CD4-positive, alpha-beta T cell treated with Interleukin-17A for 1 hour (primary cell): ENCODE measurements at regions not wholly inside any gene's neighbourhood (a gene's known extent, or its start where the extent isn't known, plus 50 kb on each side); places are given as distances from the start of the nearest gene placed in this dataset.
"Not testable (repeated sequence)": the region's sequence is repeated elsewhere in the genome, so short reads cannot be mapped to it uniquely, and the experiment has no call there.

Experiments used
- DNase-seq: peaks from one replicate; pipeline ENCODE4 v3.0.0-alpha.2; 2020

DNA sequence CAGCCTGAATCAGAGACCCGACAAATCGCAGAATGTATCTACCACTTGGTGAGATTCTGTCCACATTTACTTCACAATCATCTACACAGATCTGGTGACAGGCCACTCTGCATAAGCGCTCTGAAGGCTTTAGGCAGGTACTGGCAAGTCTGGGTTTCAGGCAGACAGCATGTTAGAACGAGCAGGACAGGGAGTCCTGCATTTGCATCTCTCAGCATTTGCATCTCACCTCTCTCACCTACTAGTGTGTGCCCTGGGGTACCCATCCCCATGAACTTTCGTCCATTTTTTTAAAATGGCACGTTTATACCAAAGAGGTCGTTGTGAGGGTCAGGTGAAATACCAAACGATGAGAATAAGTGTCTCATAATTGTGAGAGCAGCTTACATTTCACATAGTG, 108.2 kb downstream of the SPATA31A1 start:
- not testable (repeated sequence) for DNase-seq

DNA sequence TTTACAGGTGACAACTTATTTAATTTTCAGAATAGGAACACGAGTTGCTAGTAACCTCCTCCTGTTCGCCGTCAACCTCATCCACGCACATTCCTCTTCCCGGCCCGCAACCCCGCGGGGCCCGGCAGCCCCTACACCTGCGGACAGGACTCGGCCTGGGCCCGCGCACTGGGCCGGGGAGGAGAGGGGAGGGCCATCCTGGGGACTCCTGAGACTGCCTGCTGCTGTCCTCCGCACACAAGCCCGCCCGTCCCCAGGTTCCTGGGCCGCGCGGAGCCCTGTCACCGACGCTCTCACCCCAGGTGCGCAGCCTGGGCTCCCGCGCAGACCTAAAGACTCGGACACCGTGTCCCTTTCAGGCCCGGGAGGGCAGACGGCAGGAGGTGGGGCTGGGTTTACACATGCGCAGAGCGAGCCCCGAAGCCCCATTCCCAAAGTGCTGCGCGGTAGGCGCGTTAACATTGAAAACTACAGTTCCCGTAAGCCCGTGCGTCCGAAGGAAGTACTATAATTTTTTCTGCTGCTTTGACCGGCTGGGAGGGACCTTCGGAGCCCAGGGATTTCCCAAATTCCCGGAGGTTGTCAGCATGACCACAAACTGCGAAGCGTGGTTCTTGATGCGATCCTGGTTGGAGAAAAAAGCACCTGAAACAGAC, 108.8 kb downstream of the SPATA31A1 start:
- peak; percentile 86 for DNase-seq

DNA sequence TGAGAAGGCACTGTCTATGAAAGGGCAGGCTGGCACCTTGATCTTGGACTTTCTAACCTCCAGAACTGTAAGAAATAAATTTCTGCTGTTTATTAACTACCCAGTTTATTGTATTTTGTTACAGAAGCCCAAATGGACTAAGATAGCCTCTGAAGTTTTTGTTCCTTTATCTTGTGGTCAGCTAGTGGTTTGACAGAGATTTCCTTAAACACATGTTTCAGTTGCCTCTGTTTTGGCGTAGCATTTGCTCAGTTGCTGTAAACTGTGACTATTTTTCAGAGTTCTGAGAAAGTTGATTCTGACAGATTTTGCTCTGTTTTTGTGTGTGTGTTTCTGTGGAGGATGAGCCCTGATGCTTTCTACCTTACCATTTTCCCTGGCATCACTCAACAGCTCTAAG, 119.0 kb downstream of the SPATA31A1 start:
- DNase-seq, result not testable (repeated sequence)

DNA sequence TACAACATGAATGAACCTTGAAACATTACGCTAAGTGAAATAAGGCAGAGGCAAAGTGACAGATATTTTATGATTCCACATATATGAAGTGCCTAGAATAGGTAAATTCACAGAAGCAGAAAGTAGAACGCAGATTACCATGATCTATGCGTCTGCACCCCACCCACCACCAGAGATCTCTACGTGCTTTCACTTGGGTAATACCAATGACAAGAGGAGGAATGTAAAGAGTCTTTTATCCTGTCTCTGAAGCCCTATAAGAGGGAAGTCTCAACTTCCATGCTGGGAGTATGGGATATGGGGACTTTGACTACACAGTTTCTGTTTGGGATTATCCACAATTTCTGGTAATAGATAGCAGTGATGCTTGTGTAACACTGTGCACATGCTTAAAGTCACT, 127.6 kb downstream of the SPATA31A1 start:
- not testable (repeated sequence) for DNase-seq

DNA sequence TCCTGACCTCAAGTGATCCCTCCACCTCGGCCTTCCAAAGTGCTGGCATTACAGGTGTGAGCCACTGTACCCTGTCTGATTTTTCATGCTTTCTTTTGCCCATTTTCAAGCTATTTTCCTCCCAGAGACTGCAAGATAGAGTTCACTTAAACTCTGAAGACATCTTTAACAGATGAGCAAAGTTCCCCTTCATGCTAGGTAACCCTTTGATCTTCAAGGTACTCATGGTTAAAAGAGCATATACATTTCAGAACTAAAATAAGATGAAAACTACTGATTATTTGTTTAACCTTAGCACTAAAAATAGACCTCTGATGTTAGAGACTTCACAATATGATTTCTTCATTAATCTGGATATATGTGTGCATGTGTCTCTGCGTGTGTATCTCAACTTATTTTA, 128.4 kb downstream of the SPATA31A1 start:
- not testable (repeated sequence) for DNase-seq

DNA sequence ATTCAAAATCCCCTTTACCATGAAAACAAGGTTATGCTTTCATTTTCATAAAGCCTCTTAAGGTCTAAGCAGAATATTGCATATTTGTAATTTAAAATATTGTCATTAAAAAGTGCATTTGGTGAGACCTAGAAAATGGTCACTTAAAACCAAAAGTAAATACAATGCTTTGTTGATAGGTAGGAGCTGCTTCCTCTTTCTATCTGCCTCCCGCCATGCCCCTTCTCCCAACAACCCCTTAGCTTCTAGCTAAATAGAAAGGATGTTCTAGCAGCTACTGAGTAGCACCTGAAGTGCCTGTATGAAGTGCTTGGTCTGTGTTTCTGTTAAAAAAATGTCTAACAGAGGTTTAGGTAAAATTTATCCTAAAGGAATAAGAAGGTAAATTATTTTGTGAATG, 128.8 kb downstream of the SPATA31A1 start:
- not testable (repeated sequence) for DNase-seq

DNA sequence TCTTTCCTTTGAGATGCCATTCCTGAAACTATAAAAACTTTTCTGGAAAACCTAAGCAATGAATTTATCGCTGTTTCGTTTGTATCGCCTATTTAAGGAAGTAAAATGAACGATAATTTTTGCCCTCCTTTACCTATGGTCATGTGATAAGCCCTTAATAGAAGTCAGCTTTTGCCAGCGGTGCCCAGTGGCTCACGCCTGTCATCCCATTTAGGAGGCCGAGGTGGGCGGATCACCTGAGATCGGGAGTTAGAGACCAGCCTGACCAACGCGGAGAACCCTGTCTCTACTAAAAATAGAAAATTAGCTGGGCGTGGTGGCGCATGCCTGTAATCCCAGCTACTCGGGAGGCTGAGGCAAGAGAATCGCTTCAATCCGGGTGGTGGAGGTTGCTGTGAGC, 132.0 kb downstream of the SPATA31A1 start:
- DNase-seq, result not testable (repeated sequence)

DNA sequence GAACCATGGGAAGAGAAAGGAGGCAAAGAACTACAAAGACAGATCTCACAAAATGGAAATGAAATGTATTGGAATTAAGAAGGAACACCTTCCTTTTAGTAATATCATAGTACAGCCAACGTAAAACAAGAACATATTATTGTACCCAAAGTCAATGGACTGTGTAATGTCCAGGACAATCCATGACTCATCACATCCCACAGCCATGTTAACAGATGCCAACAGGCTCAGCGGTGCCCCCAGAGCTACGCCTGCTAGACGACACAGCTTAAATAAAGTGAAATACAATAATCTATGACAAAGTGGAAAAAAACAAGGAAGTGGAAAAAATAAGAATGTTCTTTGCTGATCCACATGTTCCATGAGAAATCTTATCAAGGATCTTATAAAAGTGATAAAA, 140.8 kb downstream of the SPATA31A1 start:
- DNase-seq, result not testable (repeated sequence)

DNA sequence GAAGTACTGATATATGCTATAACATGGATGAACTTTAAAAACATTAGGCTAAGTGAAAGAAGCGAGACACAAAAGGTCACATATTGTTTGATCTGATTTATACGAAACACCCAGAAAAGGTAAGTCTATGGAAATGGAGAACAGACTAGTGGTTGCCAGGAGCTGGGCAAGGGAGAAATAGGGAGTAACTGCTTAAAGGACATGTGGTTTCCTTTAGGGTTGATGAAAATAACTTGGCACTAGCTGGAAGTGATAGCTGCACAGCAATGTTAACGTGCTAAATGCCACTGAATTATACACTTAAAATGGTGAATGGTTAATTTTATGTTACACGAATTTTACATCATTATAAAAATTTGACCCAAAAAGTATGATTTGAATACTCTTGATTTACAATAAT, 147.7 kb downstream of the SPATA31A1 start:
- not testable (repeated sequence) for DNase-seq

DNA sequence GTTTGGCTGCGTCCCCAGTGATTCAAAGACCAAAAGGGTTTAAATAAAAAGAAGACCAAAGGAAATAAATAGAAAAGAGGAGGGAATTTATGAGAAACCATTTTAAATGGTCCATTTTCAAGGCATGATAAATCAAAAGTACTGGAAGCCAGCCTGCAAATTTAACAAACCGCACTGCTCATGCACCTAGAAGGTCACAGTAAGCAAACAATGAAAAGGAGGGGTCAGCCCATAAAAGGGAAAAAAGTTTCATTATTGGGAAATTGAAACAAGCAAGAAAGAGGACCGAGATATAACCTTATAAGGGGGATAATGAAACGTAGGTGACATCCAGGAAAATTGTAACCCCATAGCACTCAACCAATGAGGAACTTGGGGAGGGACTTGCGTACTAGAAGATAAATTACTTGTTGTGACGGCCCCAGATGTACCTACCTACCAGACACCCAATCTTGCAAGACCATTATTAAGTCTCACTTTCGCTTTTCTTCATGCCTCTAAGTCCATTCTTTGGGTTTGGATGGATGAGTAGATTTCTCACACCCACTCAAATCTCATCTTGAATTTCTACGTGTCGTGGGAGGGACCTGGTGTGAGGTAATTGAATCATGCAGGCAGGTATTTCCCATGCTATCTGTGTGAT, 172.0 kb downstream of the SPATA31A1 start:
- not testable (repeated sequence) for DNase-seq

DNA sequence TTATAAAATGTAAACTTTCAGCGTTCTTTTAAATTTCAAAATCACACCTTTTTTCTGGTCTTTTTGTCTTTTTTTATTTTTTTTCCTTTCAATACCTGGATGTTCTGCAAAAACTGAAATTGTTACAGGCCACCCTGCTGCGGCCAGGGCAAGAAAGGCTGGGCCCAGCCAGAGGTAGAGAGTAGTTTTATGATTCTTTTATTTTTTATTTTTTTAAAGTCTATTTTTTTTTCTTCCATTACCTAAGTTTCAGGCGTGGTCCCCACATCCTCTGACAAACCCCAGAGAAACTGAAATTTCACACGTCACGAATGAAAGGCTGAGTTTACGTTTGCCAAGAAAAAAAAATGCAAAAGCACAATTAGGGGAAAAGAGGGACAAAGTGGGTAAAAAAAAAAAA, 177.1 kb downstream of the SPATA31A1 start:
- DNase-seq, result not testable (repeated sequence)

DNA sequence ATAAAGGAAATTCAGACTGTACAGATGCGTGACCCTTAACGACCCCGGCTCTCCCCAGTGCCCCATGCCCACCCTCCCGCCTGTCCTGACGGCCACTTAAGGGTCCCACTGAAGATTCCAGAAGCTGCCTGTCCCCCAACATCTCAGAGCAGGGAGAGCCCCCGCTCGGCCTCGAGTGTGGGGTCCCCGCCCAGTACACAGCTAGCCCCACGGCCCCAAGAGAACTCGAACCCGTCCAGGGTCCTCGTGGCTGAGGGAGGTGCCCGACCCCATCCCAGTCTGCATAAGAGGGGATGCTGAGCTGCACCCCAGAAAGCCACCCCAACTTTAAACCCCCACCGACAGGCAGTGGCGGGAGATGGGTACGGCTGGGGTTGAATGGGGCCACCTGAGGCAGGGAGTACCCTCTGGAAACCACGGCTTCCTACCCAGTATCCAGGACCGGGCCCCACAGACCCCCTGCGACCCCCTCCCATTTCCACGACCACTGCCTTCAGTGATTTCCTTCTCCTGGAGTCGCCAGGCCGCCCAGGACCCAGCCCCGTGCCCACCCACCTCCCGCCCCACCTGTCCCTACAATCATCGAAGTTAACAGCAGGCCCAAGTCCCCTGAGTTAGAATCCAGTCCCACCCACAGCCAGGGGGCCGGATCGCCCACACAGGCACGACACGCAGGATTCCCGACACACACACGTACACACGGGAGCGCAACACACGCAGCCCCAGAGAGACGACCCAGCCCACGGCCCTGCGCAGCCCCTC, 177.7 kb downstream of the SPATA31A1 start:
- not testable (repeated sequence) for DNase-seq

DNA sequence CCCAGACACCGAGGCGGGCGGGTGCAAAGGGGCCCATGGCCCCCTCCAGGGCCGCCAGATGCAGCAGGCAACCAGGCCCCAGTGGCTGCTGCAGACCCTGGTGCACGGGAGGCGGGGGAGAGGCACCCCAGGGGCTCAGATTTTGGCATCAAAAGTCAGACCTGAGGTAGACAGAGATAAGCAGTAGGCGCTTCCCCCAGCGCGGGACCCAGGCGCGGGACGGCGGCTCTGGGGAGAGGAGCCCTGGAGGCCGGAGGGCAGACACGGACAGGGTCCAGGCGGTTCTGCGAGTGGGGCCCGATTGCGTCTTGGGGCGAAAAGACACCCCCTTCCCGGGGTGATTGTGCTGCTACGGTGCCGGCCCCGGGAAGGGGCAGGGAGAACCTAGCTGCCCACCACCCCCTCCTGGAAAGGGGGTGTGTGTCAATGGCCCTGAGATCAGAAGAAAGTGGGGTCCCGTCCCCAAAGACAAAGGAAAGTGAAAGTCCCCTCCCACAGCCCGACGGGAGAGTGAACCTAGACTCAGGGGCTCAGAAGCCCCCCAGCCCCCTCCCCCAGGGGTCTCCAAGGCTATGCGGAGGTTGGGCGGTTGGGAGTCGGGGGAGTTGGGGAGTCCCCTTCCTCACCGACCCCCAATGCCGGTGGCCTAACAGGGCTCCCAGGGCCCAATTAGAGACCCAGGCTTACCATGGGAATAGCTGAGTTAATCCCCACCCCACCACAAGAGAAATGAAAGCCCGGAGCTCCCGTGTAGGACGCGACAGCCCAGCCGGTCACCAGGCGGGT, 178.5 kb downstream of the SPATA31A1 start:
- not testable (repeated sequence) for DNase-seq

DNA sequence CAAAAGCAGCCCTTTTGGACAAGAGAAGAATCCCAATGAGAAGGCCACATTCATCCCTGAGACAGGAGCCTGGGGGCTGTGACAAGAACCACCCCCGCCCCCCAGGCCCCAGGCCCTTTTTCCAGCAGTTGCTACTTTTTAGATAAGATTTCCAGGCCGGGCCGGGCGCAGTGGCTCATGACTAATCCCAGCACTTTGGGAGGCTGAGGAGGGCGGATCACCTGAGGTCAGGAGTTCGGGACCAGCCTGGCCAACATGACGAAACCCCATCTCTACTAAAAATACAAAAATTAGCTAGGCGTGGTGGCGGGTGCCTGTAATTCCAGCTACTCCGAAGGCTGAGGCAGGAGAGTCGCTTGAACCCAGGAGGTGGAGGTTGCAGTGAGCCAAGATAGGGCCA, 179.4 kb downstream of the SPATA31A1 start:
- DNase-seq, result not testable (repeated sequence)

DNA sequence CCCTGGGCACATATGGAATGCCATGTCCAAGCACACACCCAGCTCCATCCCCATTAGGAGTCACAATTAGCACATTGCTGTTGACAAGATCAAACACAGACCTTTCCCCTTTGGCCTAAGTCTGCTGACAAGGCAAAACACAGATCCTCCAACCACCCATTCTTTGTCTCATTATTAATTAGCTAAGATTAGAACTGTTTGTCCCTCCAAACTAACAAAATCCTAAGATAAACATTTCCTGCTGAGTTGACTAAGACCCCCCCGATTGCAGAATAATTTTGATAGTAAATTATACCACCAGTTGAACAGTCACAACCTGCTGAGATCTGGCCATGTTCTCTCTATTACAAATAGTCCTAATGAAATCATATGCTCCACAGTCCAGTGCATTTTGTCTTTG, 186.7 kb downstream of the SPATA31A1 start:
- not testable (repeated sequence) for DNase-seq

DNA sequence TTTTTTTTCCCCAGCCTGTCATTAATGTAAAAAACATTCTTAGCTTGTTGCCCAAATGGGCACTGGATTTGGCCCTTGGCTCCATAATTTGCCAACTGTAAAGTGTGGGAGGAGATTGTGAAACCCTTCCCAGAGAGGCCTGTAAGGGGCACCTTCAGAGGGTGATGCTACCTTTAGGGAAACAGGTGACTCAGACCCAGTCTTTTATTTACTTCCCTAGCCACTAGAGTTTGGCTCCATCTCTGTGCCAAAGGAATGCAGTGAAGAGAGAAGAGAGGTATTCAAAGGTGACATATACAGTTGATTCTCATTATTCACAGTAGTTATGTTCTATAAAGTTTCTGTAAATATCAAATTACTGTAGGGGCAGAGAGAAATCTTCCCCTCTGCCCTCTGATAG, 189.6 kb downstream of the SPATA31A1 start:
- DNase-seq, result not testable (repeated sequence)

DNA sequence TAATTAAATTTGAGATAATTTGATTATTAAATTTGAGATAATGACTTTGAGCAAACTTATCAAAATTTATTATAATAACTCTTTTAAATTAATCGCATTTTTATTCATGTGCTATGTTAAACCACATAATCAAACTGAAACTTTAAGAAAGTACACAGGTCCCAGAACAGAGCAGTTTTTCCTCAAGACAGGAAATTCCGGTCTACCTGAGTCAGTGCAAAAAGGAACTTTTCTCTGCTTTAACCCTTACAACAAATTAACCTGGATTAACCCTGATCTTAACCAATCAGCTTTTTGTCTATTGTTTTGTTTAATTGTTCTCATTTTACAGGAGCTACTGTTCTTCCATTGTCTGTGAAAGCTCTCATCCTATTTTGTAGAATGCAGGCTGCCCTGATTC, 195.1 kb downstream of the SPATA31A1 start:
- DNase-seq, result not testable (repeated sequence)

DNA sequence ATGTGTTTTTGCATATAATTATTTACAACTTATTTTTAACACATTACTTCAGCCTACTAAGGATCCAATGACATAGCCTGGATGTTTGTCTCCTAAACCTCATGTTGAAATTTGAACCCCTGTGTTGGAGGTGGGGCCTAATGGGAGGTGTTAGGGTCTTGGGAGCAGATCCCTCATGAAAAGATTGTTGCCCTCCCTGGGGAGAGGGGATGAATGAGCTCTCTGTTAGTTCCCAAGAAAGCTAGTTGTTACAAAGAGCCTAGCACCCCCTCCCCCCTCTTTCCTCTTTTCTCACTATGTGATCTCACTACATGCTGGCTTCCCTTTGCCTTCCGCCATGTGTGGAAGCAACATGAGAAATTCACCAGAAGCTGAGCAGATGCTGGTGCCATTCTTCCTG, 196.1 kb downstream of the SPATA31A1 start:
- DNase-seq, result not testable (repeated sequence)

DNA sequence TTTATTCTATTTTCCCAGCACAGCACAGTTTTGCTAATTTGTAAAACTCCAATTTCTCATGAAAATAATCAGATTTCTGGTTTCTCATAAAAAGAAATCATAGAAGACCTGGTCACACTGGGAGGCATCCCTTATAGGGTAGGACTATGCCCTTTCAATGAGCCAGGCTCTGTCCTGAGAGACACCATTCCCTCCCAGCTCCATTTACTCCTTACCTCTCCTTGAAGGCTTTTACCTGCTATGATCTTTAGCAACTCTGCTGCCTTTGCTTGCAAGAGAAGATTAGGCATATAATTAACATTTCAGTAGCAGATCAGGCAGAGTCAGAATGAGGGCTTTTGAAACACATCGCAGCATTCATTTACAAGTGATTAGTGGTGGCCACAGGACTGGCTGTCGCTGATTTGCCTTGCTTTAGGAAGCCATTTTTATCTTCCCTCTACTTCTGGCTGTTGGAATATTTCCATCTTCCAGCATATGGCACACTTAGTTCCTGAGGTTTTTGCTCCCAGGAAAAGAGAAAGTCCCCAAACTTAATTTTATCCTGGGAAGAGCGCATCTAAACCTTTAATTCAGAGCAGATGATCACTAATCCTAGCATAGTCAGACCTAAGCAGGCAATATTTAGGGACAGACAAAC, 196.9 kb downstream of the SPATA31A1 start:
- DNase-seq, result not testable (repeated sequence)

DNA sequence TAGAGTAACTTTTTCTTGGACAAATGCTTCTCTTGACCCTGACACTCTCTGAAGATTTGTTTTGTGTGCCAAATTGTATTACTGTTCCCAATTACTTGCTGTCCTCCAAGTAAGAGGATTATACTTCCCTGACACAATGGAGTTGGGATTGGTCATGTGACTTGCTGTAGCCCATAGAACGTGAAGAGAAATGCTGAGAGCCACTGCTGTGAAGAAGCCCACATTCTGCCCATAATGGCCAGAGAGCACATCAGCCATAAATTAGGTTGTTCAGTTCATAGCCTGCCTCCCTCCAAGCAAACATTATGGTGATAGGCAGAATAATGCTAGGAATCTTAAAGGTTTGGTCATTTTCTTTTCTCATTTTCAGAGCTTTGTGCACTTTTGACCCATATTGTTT, 198.9 kb downstream of the SPATA31A1 start:
- not testable (repeated sequence) for DNase-seq

DNA sequence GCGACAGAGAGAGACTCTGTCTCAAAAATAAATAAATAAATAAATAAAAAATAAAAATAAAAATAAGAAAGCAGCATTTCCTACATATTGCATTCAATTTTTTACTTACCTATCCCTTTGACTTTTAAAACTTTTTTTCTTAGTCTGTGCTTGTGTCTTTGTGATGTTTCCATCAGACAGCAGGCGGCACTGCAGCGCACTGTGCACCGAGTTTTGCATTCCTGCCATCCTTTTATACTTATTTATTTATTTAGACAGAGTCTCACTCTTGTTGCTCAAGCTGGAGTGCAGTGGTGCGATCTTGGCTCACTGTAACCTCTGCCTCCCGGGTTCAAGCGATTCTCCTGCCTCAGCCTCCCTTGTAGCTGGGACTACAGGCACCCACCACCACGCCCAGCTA, 203.9 kb downstream of the SPATA31A1 start:
- peak; percentile 38 for DNase-seq

DNA sequence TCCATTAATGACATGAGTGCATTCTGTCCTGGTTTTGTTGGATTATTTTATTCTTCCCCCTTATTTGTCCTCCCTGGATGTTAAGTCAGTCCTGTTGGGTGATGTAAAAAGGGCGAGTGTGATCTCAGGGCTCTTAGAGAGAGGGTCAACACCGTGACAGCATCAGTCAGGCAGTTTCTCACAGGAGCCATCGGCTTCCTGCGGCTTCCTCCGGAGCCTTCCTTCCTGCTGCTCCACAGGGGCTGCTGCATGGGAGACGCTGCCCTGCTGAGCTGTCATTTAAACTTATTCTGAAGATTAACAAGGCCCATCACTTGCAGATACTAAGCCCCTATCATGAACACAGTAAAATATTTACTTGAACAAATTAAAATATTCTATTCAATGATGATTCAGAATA, 211.3 kb downstream of the SPATA31A1 start:
- DNase-seq, result not testable (repeated sequence)
